SK-N-SH (cell line): ENCODE measurements at regions not wholly inside any gene's neighbourhood (a gene's known extent, or its start where the extent isn't known, plus 50 kb on each side); places are given as distances from the start of the nearest gene placed in this dataset.

Experiments used
- CTCF ChIA-PET: fragments of 300-600, 350-600 bp; formaldehyde crosslinking; extraction: SDS; loops from one replicate; lab custom pipeline; 2021; lab: Yijun Ruan, JAX
- POLR2A ChIA-PET: fragments of 350-600 bp; sonication (Branson Sonifier 250); formaldehyde crosslinking; extraction: SDS; loops from one replicate; lab custom pipeline; 2020; ENCODE audit warnings: antibody characterized with exemption, inconsistent platforms; lab: Yijun Ruan, JAX
- DNase-seq: peaks from one replicate; pipeline ENCODE4 v3.0.0; 2012
- H2AFZ ChIP-seq: fragments of 200-600 bp; sonication (generic); 2 replicates; pipeline ENCODE4 v1.8.1; 2016; ENCODE audit warnings: antibody characterized with exemption, mild to moderate bottlenecking, low read depth
- H3F3A ChIP-seq: fragments of 200-600 bp; sonication (generic); replicated peaks from 2 replicates; pipeline ENCODE3; 2016; ENCODE audit warnings: antibody characterized with exemption, mild to moderate bottlenecking; ENCODE audit not compliant: insufficient read depth
- H3K27ac ChIP-seq, 2 experiments: fragments of 200-500 bp in 1 of 2; fragments of 200-600 bp in 1 of 2; sonication (Bioruptor generic) in 1 of 2; sonication (generic), shearing (Covaris generic) in 1 of 2; 2 replicates each; pipeline versions ENCODE4 v1.5.1 to v1.6.1; 2014 to 2016; ENCODE audit warnings: low read depth in 2 of 2, inconsistent platforms in 1 of 2, low read length in 1 of 2, mild to moderate bottlenecking in 1 of 2, mixed read lengths in 1 of 2
- H3K27me3 ChIP-seq: fragments of 200-600 bp; sonication (generic), shearing (Covaris generic); 2 replicates; pipeline ENCODE4 v1.6.1; 2016; ENCODE audit warnings: mixed run types; ENCODE audit not compliant: insufficient read depth
- H3K36me3 ChIP-seq, 2 experiments: fragments of 200-500 bp in 1 of 2; fragments of 200-600 bp in 1 of 2; sonication (Bioruptor generic) in 1 of 2; sonication (generic) in 1 of 2; replicated peaks in 1 of 2; 2 replicates each; pipeline versions ENCODE3 to v1.5.1; 2014 to 2016; ENCODE audit warnings: low read length in 1 of 2, mild to moderate bottlenecking in 1 of 2; ENCODE audit not compliant: insufficient read depth in 2 of 2, control insufficient read depth in 1 of 2
- H3K4me1 ChIP-seq, 2 experiments: fragments of 200-500 bp in 1 of 2; fragments of 200-600 bp in 1 of 2; sonication (Bioruptor generic) in 1 of 2; sonication (generic), shearing (Covaris generic) in 1 of 2; 2 replicates each; pipeline versions ENCODE4 v1.5.1 to v1.6.1; 2014 to 2016; ENCODE audit warnings: low read depth in 1 of 2, low read length in 1 of 2, mixed run types in 1 of 2; ENCODE audit not compliant: insufficient read depth in 2 of 2, control insufficient read depth in 1 of 2
- H3K4me2 ChIP-seq: fragments of 200-600 bp; sonication (generic), shearing (Covaris generic); 2 replicates; pipeline ENCODE4 v1.6.1; 2017; ENCODE audit warnings: mixed run types
- H3K4me3 ChIP-seq, 2 experiments: fragments of 200-500 bp in 1 of 2; fragments of 200-600 bp in 1 of 2; sonication (Bioruptor generic) in 1 of 2; sonication (generic), shearing (Covaris generic) in 1 of 2; 2 replicates each; pipeline versions ENCODE4 v1.5.1 to v1.8.1; 2014 to 2016; ENCODE audit warnings: low read depth in 2 of 2, inconsistent platforms in 1 of 2, low read length in 1 of 2, mild to moderate bottlenecking in 1 of 2, mixed read lengths in 1 of 2, moderate library complexity in 1 of 2
- H3K79me2 ChIP-seq: fragments of 200-600 bp; sonication (generic); 2 replicates; pipeline ENCODE4 v1.8.1; 2017; ENCODE audit warnings: mild to moderate bottlenecking; ENCODE audit not compliant: insufficient read depth
- H3K9ac ChIP-seq: fragments of 200-600 bp; sonication (generic); 2 replicates; pipeline ENCODE4 v1.6.1; 2017; ENCODE audit warnings: mixed run types
- H3K9me2 ChIP-seq: fragments of 200-600 bp; sonication (generic); 2 replicates; pipeline ENCODE4 v1.6.1; 2017; ENCODE audit warnings: mixed run types
- H3K9me3 ChIP-seq: fragments of 200-600 bp; sonication (generic); 2 replicates; pipeline ENCODE4 v1.6.1; 2017; ENCODE audit warnings: mixed run types, mild to moderate bottlenecking, moderate library complexity
- H4K20me1 ChIP-seq: fragments of 200-600 bp; sonication (generic); 2 replicates; pipeline ENCODE4 v1.6.1; 2017; ENCODE audit warnings: mild to moderate bottlenecking, mixed run types; ENCODE audit not compliant: insufficient read depth
- CTCF ChIP-seq: fragments of 200-600 bp; sonication (generic); IDR thresholded peaks from 2 replicates; pipeline ENCODE4 v1.6.1; 2017; ENCODE audit warnings: antibody characterized with exemption, mild to moderate bottlenecking, moderate library complexity
- EP300 ChIP-seq, 2 experiments: IDR thresholded peaks; 2 replicates each; pipeline versions ENCODE4 v1.4.0 to v1.6.1; 2012; ENCODE audit warnings: borderline replicate concordance in 1 of 2, low read depth in 1 of 2, low read length in 1 of 2
- FOSL2 ChIP-seq: IDR thresholded peaks from 2 replicates; pipeline ENCODE4 v1.4.0; 2012; ENCODE audit warnings: low read depth, mild to moderate bottlenecking, moderate library complexity, borderline replicate concordance
- FOXM1 ChIP-seq: IDR thresholded peaks from 2 replicates; pipeline ENCODE4 v1.4.0; 2012; ENCODE audit warnings: low read depth, mild to moderate bottlenecking
- GABPA ChIP-seq: IDR thresholded peaks from 2 replicates; pipeline ENCODE4 v1.4.0; 2012; ENCODE audit warnings: low read depth, mild to moderate bottlenecking
- JUND ChIP-seq: IDR thresholded peaks from 2 replicates; pipeline ENCODE4 v1.4.0; 2012
- MAX ChIP-seq: IDR thresholded peaks from 2 replicates; pipeline ENCODE4 v1.4.0; 2012; ENCODE audit warnings: low read depth
- MXI1 ChIP-seq: IDR thresholded peaks from 2 replicates; pipeline ENCODE4 v1.6.1; 2012; ENCODE audit warnings: mild to moderate bottlenecking, low read depth, low read length, improper control_type of control experiment
- NFIC ChIP-seq: IDR thresholded peaks from 2 replicates; pipeline ENCODE4 v1.4.0; 2012; ENCODE audit warnings: borderline replicate concordance
- PBX3 ChIP-seq: IDR thresholded peaks from 2 replicates; pipeline ENCODE4; 2012
- POLR2AphosphoS5 ChIP-seq: IDR thresholded peaks from 2 replicates; pipeline ENCODE4 v1.6.1; 2012; ENCODE audit warnings: low read depth, low read length
- REST ChIP-seq: IDR thresholded peaks from 2 replicates; pipeline ENCODE4 v1.6.1; 2012; ENCODE audit warnings: mild to moderate bottlenecking, low read depth, low read length, moderate library complexity
- SMC3 ChIP-seq: IDR thresholded peaks from 2 replicates; pipeline ENCODE4 v1.6.1; 2012; ENCODE audit warnings: low read depth, low read length, improper control_type of control experiment
- TAF1 ChIP-seq: IDR thresholded peaks from 2 replicates; pipeline ENCODE4 v1.6.1; 2012; ENCODE audit warnings: low read depth, mild to moderate bottlenecking, low read length, moderate library complexity, borderline replicate concordance
- TCF12 ChIP-seq: IDR thresholded peaks from 2 replicates; pipeline ENCODE4 v1.4.0; 2012
- USF1 ChIP-seq: IDR thresholded peaks from 2 replicates; pipeline ENCODE4 v1.4.0; 2012; ENCODE audit warnings: low read depth, borderline replicate concordance
- USF2 ChIP-seq: fragments of 150-350 bp; IDR thresholded peaks from 2 replicates; pipeline ENCODE4 v1.6.1; 2017; ENCODE audit warnings: antibody characterized with exemption, low read length, low read depth, borderline replicate concordance
- ZBTB33 ChIP-seq: IDR thresholded peaks from 2 replicates; pipeline ENCODE4 v1.4.0; 2012; ENCODE audit warnings: low read depth, borderline replicate concordance
- WGBS: methylation state at CpG from one replicate; pipeline ENCODE4 v1.1.6; 2017; ENCODE audit warnings: low lambda C conversion rate; 5-methylcytosine and 5-hydroxymethylcytosine counted together

GRCh38 chr4:187302457-187303150 is 578.9 kb upstream of the FAT1 start:
- Histone ChIP-seq H3K27ac (no peak overlapping the region), H3K27me3 (no peaks in the 10 kb centered on the region), H3K9me3 (no peaks in the 10 kb centered on the region), H3K4me1 (no peaks in the 10 kb centered on the region), H3K79me2 (no peaks in the 10 kb centered on the region), H2AFZ (peak overlapping the region; percentile 58), H3K9me2 (no peaks in the 10 kb centered on the region)
- CTCF ChIA-PET, result no interaction called here
- 31% methylated on average over 6 of the region's 6 CpGs for WGBS
- TF ChIP-seq FOSL2 (no peak), CTCF (no peak), TCF12 (no peak), NFIC (no peak), JUND (no peak), EP300 (IDR thresholded peaks at IDR 0.05; ENCODE audit: borderline replicate concordance in 1 of 2, low read depth in 1 of 2, low read length in 1 of 2) (no peak), USF2 (no peak), GABPA (no peak), POLR2AphosphoS5 (no peak), PBX3 (no peak), MAX (no peak), FOXM1 (no peak), ZBTB33 (no peak), REST (no peak), TAF1 (no peak), MXI1 (no peak), SMC3 (no peak), USF1 (no peak)
- TF ChIP-seq, all 33 proteins: peak for 0
- Histone ChIP-seq H4K20me1 (no peaks in the 10 kb centered on the region), H3K36me3 (no peaks in the 10 kb centered on the region), H3K4me3 (no peak overlapping the region), H3K9ac (no peak overlapping the region), H3F3A (no peaks in the 10 kb centered on the region), H3K4me2 (no peak overlapping the region)
- POLR2A ChIA-PET, result no interaction called here
- DNase-seq, result no peak
